C4-2B (cell line): ENCODE measurements at regions not wholly inside any gene's neighbourhood (a gene's known extent, or its start where the extent isn't known, plus 50 kb on each side); places are given as distances from the start of the nearest gene placed in this dataset.

Experiments used
- CTCF ChIP-seq: fragments of 450-650 bp; conservative IDR thresholded peaks from 2 replicates; pipeline ENCODE4 v1.5.1; 2017; ENCODE audit warnings: mild to moderate bottlenecking
- ZFX ChIP-seq: fragments of 450-650 bp; IDR thresholded peaks from 2 replicates; pipeline ENCODE4 v1.6.1; 2017

GRCh38 chr2:172168917-172169346 lies 66.2 kb upstream of the DLX2 start:
- TF ChIP-seq CTCF (no peak), ZFX (no peak)
